PC-9 (cell line): ENCODE measurements at regions not wholly inside any gene's neighbourhood (a gene's known extent, or its start where the extent isn't known, plus 50 kb on each side); places are given as distances from the start of the nearest gene placed in this dataset.

ENCODE experiments used
- BruUV-seq: library from RNA; stranded (reverse); fragments of 400-500 nt; replicated peaks from 2 replicates; lab custom pipeline; 2021; lab: Mats Ljungman, UMichigan
- CTCF ChIA-PET: fragments of 300-600 bp; sonication (Branson Sonifier 250); formaldehyde crosslinking; loops from one replicate; lab custom pipeline; 2022; ENCODE audit warnings: antibody characterized with exemption; lab: Charles Lee
- POLR2A ChIA-PET: fragments of 300-600 bp; sonication (Branson Sonifier 250); formaldehyde crosslinking; loops from one replicate; lab custom pipeline; 2022; ENCODE audit warnings: antibody characterized with exemption; ENCODE audit not compliant: unreplicated experiment; lab: Charles Lee
- DNase-seq, 2 experiments: peaks; one replicate each; pipeline versions ENCODE4 v3.0.0 to v3.0.0-alpha.2; 2015 to 2022; ENCODE audit warnings: mixed read lengths in 1 of 2
- H2AFZ ChIP-seq: fragments of 200-600 bp; sonication (generic); 2 replicates; pipeline ENCODE4 v1.8.1; 2017; ENCODE audit warnings: antibody characterized with exemption
- H3F3A ChIP-seq: fragments of 200-600 bp; sonication (generic); 2 replicates; pipeline ENCODE4 v1.8.1; 2017; ENCODE audit warnings: antibody characterized with exemption, mild to moderate bottlenecking, low read depth; ENCODE audit not compliant: insufficient read depth
- H3K27ac ChIP-seq: fragments of 200-600 bp; sonication (generic); 2 replicates; pipeline ENCODE4 v1.6.1; 2016; ENCODE audit warnings: mixed run types
- H3K27me3 ChIP-seq: fragments of 200-600 bp; sonication (generic); 2 replicates; pipeline ENCODE4 v1.6.1; 2016; ENCODE audit warnings: low read depth, mixed run types; ENCODE audit not compliant: insufficient read depth
- H3K36me3 ChIP-seq: fragments of 200-600 bp; sonication (generic); 2 replicates; pipeline ENCODE4 v1.6.1; 2016; ENCODE audit warnings: low read depth, mixed run types
- H3K4me1 ChIP-seq: fragments of 200-600 bp; sonication (generic); replicated peaks from 2 replicates; pipeline ENCODE4 v1.6.1; 2016; ENCODE audit warnings: mixed run types; ENCODE audit not compliant: insufficient read depth
- H3K4me2 ChIP-seq: fragments of 200-600 bp; sonication (generic); 2 replicates; pipeline ENCODE4 v1.6.1; 2017; ENCODE audit warnings: mixed run types
- H3K4me3 ChIP-seq: fragments of 200-600 bp; sonication (generic); 2 replicates; pipeline ENCODE4 v1.6.1; 2016; ENCODE audit warnings: mixed run types
- H3K79me2 ChIP-seq: fragments of 200-600 bp; sonication (generic); 2 replicates; pipeline ENCODE4 v1.6.1; 2017; ENCODE audit warnings: low read depth, mixed run types
- H3K9me2 ChIP-seq: fragments of 200-600 bp; sonication (generic); 2 replicates; pipeline ENCODE4 v1.8.1; 2017; ENCODE audit warnings: mild to moderate bottlenecking; ENCODE audit not compliant: insufficient read depth
- H3K9me3 ChIP-seq: fragments of 200-600 bp; sonication (generic); 2 replicates; pipeline ENCODE4 v1.8.1; 2016; ENCODE audit warnings: low read depth; ENCODE audit not compliant: insufficient read depth
- H4K20me1 ChIP-seq: fragments of 200-600 bp; sonication (generic); 2 replicates; pipeline ENCODE4 v1.8.1; 2017; ENCODE audit not compliant: insufficient read depth
- CTCF ChIP-seq: fragments of 200-600 bp; sonication (generic); conservative IDR thresholded peaks from 2 replicates; pipeline ENCODE4 v1.6.1; 2017; ENCODE audit warnings: mixed run types, antibody characterized with exemption, mild to moderate bottlenecking, moderate library complexity
- EZH2 ChIP-seq: fragments of 200-600 bp; sonication (generic); IDR thresholded peaks from 2 replicates; pipeline ENCODE4 v1.8.0; 2017; ENCODE audit warnings: antibody characterized with exemption, low read depth
- intact Hi-C: fragments of 100-400 bp; cut with micrococcal nuclease; formaldehyde crosslinking; loops from one replicate; pipeline ENCODE4 v1.10.0; 2022; ENCODE audit not compliant: unreplicated experiment

- H3F3A ChIP-seq, result no peaks in the 10 kb centered on the region
- ChIA-PET POLR2A (no interaction called here), CTCF (no interaction called here)
- no peak overlapping the region for H3K4me2 ChIP-seq
- H3K4me3 ChIP-seq, result no peak overlapping the region
- H3K79me2 ChIP-seq, result no peaks in the 10 kb centered on the region
- H3K36me3 ChIP-seq, result no peaks in the 10 kb centered on the region
- BruUV-seq, result no TSS peak
- H3K9me3 ChIP-seq, result no peaks in the 10 kb centered on the region
- TF ChIP-seq CTCF (no peak), EZH2 (no peak)
- no peak for DNase-seq
- peaks cover 68% of the 10 kb centered on the region for H3K27me3 ChIP-seq
- no peak overlapping the region for H3K27ac ChIP-seq
- H3K4me1 ChIP-seq, result no peaks in the 10 kb centered on the region
- H4K20me1 ChIP-seq, result no peaks in the 10 kb centered on the region
- no peak overlapping the region for H2AFZ ChIP-seq
- no peaks in the 10 kb centered on the region for H3K9me2 ChIP-seq
- intact Hi-C loops, result no loop called here
Measured at GRCh38 chr12:124097701-124098100, 124.7 kb downstream of the ZNF664 start.

- no peak overlapping the region for H3K27ac ChIP-seq
- no peaks in the 10 kb centered on the region for H3F3A ChIP-seq
Measured at GRCh38 chr12:124098101-124098757, 125.2 kb downstream of the ZNF664 start.

GRCh38 chr12:124098887-124099286, 125.9 kb downstream of the ZNF664 start:
- TF ChIP-seq CTCF (no peak), EZH2 (no peak)
- H2AFZ ChIP-seq, result no peak overlapping the region
- H3K79me2 ChIP-seq, result no peaks in the 10 kb centered on the region
- H4K20me1 ChIP-seq, result no peaks in the 10 kb centered on the region
- ChIA-PET POLR2A (no interaction called here), CTCF (no interaction called here)
- H3K27me3 ChIP-seq, result peaks cover 78% of the 10 kb centered on the region
- no TSS peak for BruUV-seq
- H3K9me3 ChIP-seq, result no peaks in the 10 kb centered on the region
- no peak overlapping the region for H3K4me3 ChIP-seq
- intact Hi-C loops, result no loop called here
- no peak for DNase-seq
- H3K4me1 ChIP-seq, result no peaks in the 10 kb centered on the region
- no peaks in the 10 kb centered on the region for H3K9me2 ChIP-seq
- H3K4me2 ChIP-seq, result no peak overlapping the region
- H3K27ac ChIP-seq, result no peak overlapping the region
- no peaks in the 10 kb centered on the region for H3K36me3 ChIP-seq
- no peaks in the 10 kb centered on the region for H3F3A ChIP-seq

More at GRCh38 chr12:124098101-124098757, 125.2 kb downstream of the ZNF664 start:
- intact Hi-C loops, result no loop called here
- TF ChIP-seq CTCF (no peak), EZH2 (no peak)
- Histone ChIP-seq H3K9me2 (no peaks in the 10 kb centered on the region), H3K27me3 (peaks cover 73% of the 10 kb centered on the region), H4K20me1 (no peaks in the 10 kb centered on the region), H3K4me2 (no peak overlapping the region), H3K9me3 (no peaks in the 10 kb centered on the region), H3K79me2 (no peaks in the 10 kb centered on the region), H3K4me1 (no peaks in the 10 kb centered on the region), H3K36me3 (no peaks in the 10 kb centered on the region), H2AFZ (no peak overlapping the region), H3K4me3 (no peak overlapping the region)
- DNase-seq, result no peak
- ChIA-PET CTCF (no interaction called here), POLR2A (no interaction called here)
- no TSS peak for BruUV-seq
